HG02840 (cell line): ENCODE measurements at regions not wholly inside any gene's neighbourhood (a gene's known extent, or its start where the extent isn't known, plus 50 kb on each side); places are given as distances from the start of the nearest gene placed in this dataset.
"Not testable (repeated sequence)": the region's sequence is repeated elsewhere in the genome, so short reads cannot be mapped to it uniquely, and the experiment has no call there.

Experiments
- ATAC-seq: cut with Tn5 transposase; IDR thresholded peaks from one replicate; pipeline ENCODE4 v1.9.1; 2021; ENCODE audit warnings: mild to moderate bottlenecking, moderate library complexity, moderate number of reproducible peaks; ENCODE audit not compliant: unreplicated experiment, low FRiP score

- not testable (repeated sequence) for ATAC-seq
Observed at GRCh38 chr5:34261020-34261419, 218.0 kb upstream of the C1QTNF3 start.

GRCh38 chr5:34266151-34266550 is 223.1 kb upstream of the C1QTNF3 start:
- not testable (repeated sequence) for ATAC-seq

DNA sequence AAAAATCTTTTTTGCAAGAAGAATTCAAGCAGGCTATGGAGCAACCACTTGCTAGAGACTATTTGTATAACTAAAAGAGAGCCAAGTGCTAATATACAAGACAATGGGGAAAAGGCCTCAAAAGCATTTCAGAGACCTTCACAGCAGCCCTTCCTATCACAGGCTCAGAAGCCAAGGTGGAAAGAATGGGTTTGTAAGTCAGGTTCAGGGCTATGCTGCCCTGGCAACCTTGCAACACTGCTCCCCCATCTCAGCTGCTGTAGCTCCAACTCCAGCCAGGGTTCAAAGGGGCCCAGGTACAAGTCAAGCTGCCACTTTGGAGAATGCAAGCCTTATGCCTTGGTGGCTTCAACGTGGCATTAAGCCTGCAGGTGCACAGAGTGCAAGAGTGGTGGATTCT is 253.7 kb upstream of the C1QTNF3 start:
- ATAC-seq, result not testable (repeated sequence)

- ATAC-seq, result not testable (repeated sequence)
Observed at GRCh38 chr5:34329201-34329600, 286.2 kb upstream of the C1QTNF3 start.

DNA sequence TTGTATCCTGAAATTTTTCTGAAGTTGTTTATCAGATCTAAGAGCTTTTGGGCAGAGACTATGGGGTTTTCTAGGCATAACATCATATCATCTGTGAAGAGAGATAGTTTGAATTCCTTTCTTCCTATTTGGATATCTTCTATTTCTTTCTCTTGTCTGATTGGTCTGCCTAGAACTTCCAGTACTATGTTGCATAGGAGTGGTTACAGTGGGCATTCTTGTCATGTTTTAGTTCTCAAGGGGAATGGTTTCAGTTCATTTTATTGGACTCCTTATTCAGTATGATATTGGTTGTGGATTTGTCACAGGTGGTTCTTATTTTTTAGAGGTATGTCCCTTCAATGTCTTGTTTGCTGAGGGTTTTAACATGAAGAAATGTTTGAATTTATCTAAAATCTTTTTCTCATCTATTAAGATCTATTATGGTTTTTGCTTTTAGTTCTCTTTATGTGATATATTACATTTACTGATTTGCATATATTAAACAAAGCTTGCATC is 286.6 kb upstream of the C1QTNF3 start:
- not testable (repeated sequence) for ATAC-seq

- ATAC-seq, result not testable (repeated sequence)
Observed at GRCh38 chr5:34331928-34332454, 289.0 kb upstream of the C1QTNF3 start.

GRCh38 chr5:34339408-34340001 is 296.5 kb upstream of the C1QTNF3 start:
- ATAC-seq, result not testable (repeated sequence)

GRCh38 chr5:34354440-34354839 is 301.7 kb upstream of the RAI14 start:
- ATAC-seq, result not testable (repeated sequence)

- ATAC-seq, result not testable (repeated sequence)
Observed at GRCh38 chr5:34371417-34371816, 284.7 kb upstream of the RAI14 start.

- not testable (repeated sequence) for ATAC-seq
Observed at GRCh38 chr5:34371817-34372216, 284.3 kb upstream of the RAI14 start.

DNA sequence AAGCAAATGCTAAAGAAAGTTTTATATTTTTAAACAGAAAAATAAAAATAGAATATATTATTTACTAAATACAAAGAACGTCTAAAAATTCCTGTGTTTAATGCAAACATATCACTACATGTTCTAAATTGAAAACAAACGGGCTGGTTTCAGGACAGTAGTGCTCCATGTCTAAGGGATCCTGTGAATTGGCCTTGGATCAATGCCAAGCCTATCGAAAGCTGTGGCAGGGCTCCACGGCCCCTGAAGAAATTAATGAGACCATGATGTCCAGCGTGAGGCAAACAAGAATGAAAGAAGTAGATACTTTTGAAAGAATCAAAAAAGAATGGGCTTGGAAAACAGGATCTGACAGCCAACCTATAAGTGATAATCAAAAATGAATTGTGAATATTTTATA is 283.4 kb upstream of the RAI14 start:
- not testable (repeated sequence) for ATAC-seq

DNA sequence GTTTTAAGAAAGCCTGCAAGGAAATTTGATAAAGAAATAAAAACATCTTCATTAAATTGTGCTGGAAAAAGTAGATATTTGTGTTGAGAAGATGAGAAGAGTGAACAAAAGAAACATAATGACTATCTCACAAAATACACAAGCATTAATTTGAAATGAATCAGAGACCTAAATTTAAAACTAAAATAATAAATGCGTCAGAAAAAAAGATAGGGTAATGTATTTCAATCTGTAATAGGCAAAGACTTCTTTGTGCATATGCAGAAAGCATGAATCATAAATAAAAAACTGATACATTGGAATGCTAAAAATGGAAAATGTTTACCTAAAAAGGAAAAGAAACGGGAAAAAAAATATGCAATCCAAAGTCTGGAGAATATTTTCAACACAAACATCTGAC is 278.5 kb upstream of the RAI14 start:
- not testable (repeated sequence) for ATAC-seq

- not testable (repeated sequence) for ATAC-seq
Observed at GRCh38 chr5:34378498-34378897, 277.6 kb upstream of the RAI14 start.

DNA sequence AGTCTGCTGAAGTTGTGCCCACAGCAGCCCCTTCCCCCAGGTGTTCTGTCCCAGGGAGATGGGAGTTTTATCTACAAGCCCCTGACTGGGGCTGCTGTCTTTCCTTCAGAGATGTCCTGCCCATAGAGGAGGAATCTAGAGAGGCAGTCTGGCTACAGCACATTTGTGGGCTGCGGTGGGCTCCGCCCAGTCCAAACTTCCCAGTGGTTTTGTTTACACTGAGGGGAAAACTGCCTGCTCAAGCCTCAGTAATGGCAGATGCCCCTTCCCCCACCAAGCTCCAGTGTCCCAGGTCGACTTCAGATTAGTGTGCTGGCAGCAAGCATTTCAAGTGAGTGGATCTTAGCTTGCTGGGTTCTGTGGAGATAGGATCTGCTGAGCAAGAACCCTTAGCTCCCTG is 267.4 kb upstream of the RAI14 start:
- not testable (repeated sequence) for ATAC-seq

- no peak for ATAC-seq
Observed at GRCh38 chr5:34409373-34409772, 246.8 kb upstream of the RAI14 start.

GRCh38 chr5:34410411-34411139 is 245.6 kb upstream of the RAI14 start:
- no peak for ATAC-seq

GRCh38 chr5:34411470-34412346 is 244.4 kb upstream of the RAI14 start:
- ATAC-seq, result no peak

DNA sequence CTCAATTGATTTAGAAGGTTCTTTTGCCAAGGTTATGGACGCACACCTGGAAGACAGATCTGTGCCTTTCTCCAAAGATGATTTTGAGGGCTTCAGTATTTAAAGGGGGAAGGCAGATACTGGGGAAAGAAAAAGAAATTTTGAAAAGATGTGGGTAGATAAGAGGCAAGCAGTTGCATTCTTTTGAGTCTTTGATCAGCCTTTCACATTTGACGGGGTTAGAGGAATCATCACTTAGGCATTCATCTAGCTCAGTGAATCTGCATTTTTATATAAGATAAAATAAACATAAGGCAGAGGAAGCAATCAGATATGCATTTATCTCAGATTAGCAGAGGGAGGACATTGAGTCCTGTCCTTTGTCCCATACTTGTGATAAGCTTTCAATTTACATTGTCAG is 243.4 kb upstream of the RAI14 start:
- no peak for ATAC-seq

- ATAC-seq, result peak; percentile 94
Observed at GRCh38 chr5:34415559-34416198, 240.4 kb upstream of the RAI14 start.

DNA sequence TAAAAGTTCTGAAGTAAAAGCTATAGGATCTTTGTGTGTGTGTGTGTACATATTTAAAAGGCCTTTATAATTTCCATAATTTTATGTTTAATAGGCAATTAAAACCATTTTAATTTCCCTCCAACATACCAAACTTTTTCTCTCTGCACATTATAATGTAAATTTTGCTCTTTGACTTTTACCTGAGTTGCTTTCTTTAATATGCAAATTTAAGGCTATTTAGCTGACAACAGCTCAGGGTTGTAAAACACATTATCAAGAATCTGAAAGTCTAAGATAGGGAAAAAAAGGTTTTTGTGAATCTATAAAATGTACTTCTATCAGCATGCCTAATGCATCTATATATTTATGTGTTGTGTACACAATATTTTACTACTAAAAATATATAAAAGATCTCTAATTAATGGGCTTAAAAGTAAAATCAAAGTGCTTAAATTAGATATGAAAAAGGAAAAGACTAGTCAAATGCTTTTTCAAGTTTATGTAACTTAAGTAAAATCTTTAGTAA is 239.6 kb upstream of the RAI14 start:
- no peak for ATAC-seq
